ENCODE measurements at regions not wholly inside any gene's neighbourhood (a gene's known extent, or its start where the extent isn't known, plus 50 kb on each side); places are given as distances from the start of the nearest gene placed in this dataset.

DNA sequence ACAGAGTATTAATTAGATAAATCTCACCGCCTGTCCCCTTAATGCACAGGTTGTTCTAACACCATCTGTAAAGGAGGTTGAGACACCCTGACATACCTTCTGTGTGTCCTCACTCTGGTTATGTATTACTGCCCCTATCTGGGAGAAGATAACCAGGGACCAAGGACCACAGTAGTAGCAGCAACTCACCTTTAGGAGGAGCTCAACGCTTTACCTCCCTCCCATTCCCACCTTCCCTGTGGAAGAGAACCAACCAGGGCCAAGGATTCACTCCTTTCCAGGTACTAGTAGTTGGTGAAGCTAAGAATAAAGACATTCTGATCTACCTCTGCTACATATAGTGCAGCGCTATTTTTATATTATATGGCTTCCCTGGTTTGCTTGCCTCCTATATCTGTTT, 232.6 kb downstream of the MEX3B start:
- TF ChIP-seq EP300 (IDR thresholded peaks at IDR 0.05) = no peak
- TF ChIP-seq, protein P1, sequence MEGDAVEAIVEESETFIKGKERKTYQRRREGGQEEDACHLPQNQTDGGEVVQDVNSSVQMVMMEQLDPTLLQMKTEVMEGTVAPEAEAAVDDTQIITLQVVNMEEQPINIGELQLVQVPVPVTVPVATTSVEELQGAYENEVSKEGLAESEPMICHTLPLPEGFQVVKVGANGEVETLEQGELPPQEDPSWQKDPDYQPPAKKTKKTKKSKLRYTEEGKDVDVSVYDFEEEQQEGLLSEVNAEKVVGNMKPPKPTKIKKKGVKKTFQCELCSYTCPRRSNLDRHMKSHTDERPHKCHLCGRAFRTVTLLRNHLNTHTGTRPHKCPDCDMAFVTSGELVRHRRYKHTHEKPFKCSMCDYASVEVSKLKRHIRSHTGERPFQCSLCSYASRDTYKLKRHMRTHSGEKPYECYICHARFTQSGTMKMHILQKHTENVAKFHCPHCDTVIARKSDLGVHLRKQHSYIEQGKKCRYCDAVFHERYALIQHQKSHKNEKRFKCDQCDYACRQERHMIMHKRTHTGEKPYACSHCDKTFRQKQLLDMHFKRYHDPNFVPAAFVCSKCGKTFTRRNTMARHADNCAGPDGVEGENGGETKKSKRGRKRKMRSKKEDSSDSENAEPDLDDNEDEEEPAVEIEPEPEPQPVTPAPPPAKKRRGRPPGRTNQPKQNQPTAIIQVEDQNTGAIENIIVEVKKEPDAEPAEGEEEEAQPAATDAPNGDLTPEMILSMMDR (IDR thresholded peaks at IDR 0.05) = no peak
